ENCODE measurements at regions not wholly inside any gene's neighbourhood (a gene's known extent, or its start where the extent isn't known, plus 50 kb on each side); places are given as distances from the start of the nearest gene placed in this dataset.

DNA sequence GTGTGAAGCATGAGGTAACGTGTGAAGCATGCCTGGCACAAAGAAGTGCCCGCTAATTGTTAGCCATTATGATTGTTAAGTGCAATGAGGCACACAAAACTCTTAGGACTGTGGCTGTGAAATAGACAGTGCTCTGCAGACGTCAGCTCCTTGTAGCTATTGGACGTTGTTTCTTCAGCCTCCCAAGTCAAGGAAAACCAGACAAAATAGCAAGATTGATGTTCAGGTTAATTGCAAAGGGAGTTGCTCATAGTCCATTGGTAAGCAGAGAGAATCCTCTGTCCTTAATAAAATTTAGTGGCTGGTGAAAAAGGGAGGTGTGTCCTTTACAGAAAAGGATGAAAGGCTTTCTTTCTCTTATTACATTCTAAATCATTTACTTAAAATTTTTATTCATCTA lies 54.6 kb upstream of the MBP start:
- CTCF ChIA-PET: no interaction called here
- H3K4me3 Mint-ChIP-seq: no peak overlapping the region
- no peaks in the 10 kb centered on the region for H3K4me1 Mint-ChIP-seq
- peaks cover 6% of the 10 kb centered on the region for H3K36me3 Mint-ChIP-seq
- DNase-seq (no peak), ATAC-seq (no peak)
- peaks cover 14% of the 10 kb centered on the region for H3K27me3 Mint-ChIP-seq
- H3K27ac Mint-ChIP-seq: no peak overlapping the region
- peaks cover 3% of the 10 kb centered on the region for H3K9me3 Mint-ChIP-seq (ENCODE audit: low read depth)

DNA sequence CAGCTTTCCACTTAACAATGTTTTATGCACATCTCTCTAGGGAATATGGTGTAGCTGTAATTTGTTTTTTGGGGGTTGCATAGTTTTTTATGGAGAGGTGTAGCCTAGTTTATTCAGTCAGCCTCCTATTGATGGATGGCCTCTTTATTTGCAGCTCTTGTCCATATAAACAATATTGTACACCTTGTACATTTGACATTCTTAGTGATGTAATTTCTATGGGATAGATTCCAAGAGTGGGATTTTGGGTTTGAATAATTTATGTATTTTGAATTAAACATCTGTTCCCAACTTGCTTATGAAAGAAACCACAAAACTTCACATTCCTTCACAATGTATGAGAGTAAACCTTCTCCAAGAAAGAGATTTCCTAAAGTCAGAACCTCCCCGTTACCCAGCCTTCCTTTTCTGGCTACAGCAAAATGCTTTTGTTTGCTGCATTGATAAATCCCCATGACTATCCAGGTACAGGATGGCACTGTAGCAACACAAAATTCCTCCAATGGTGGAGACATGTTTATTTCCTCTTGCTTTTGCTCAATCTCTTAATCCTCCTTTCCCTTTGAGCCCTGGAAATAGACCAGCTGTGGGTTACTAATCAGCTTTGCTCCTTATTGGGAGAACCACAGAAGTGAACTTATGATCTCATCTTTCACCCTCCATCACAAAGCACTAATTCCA lies 58.4 kb upstream of the GALR1 start:
- no peak overlapping the region for H3K4me3 Mint-ChIP-seq
- H3K27ac Mint-ChIP-seq: no peak overlapping the region
- no peak for DNase-seq
- CTCF ChIA-PET: interaction anchor here (0.8 to 1.5 kb wide), 4 partner anchors 13 to 53 kb away, joined by 3 to 4 read pairs (median 3); no protein-coding TSS in a partner anchor
- H3K36me3 Mint-ChIP-seq: peaks cover 8% of the 10 kb centered on the region
- no peaks in the 10 kb centered on the region for H3K4me1 Mint-ChIP-seq
- peaks cover 3% of the 10 kb centered on the region for H3K9me3 Mint-ChIP-seq (ENCODE audit: low read depth)
- ATAC-seq: no peak
- peaks cover 21% of the 10 kb centered on the region for H3K27me3 Mint-ChIP-seq

GRCh38 chr18:77197073-77197472 lies 52.6 kb upstream of the GALR1 start:
- DNase-seq (no peak), ATAC-seq (no peak)
- peaks cover 18% of the 10 kb centered on the region for H3K27me3 Mint-ChIP-seq
- H3K4me3 Mint-ChIP-seq: no peak overlapping the region
- H3K27ac Mint-ChIP-seq: no peak overlapping the region
- H3K36me3 Mint-ChIP-seq: peaks cover 2% of the 10 kb centered on the region
- CTCF ChIA-PET: no interaction called here
- peaks cover 4% of the 10 kb centered on the region for H3K4me1 Mint-ChIP-seq
- no peaks in the 10 kb centered on the region for H3K9me3 Mint-ChIP-seq (ENCODE audit: low read depth)

DNA sequence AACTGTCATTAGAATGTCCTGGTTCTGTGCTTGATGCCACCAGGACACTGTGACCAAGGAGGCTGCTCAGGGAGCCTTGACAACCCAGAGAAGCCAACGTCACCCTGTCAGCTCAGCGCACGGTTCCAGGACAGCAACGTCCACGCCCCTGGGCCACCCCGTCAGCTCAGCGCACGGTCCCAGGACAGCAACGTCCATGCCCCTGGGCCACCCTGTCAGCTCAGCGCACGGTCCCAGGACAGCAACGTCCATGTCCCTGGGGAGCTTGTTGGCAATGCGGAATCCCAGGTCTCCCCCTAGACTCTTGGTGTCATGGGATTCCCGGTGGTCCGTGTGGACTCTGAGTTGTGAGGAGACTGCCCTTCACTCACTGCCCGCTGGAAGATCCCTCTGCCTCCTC lies 51.0 kb upstream of the GALR1 start:
- no peak overlapping the region for H3K27ac Mint-ChIP-seq
- H3K27me3 Mint-ChIP-seq: peaks cover 17% of the 10 kb centered on the region
- no peaks in the 10 kb centered on the region for H3K9me3 Mint-ChIP-seq (ENCODE audit: low read depth)
- H3K4me3 Mint-ChIP-seq: no peak overlapping the region
- H3K36me3 Mint-ChIP-seq: peaks cover 2% of the 10 kb centered on the region
- DNase-seq (no peak), ATAC-seq (no peak)
- CTCF ChIA-PET: interaction anchor here (0.7 to 1.0 kb wide), 2 partner anchors 10 to 13 kb away, joined by 3 to 4 read pairs; no protein-coding TSS in a partner anchor
- peaks cover 4% of the 10 kb centered on the region for H3K4me1 Mint-ChIP-seq

DNA sequence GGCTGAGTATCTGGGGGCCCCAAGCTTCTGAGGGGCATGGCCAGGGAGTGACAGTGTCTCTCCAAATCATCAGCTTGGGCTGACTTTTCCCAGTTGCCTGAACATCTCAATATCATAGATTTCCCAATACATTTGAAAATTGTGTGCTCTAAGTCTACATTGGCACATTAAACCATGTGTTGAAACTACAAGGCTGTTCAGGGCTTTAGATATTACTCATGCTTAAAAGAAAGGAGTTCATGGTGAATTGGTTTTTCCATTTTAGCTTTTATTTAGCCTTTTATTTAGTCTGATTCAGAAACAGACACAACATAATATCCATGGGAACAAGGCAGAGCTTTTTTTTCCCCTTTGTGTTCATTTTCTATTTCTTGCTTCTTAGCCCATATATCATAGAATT lies 49.9 kb upstream of the GALR1 start:
- no peak for DNase-seq
- no peak for ATAC-seq
- H3K27ac Mint-ChIP-seq: no peak overlapping the region
- CTCF ChIA-PET: no interaction called here
- peaks cover 17% of the 10 kb centered on the region for H3K27me3 Mint-ChIP-seq
- H3K9me3 Mint-ChIP-seq (ENCODE audit: low read depth): no peaks in the 10 kb centered on the region
- H3K4me3 Mint-ChIP-seq: no peak overlapping the region
- H3K4me1 Mint-ChIP-seq: peaks cover 4% of the 10 kb centered on the region
- H3K36me3 Mint-ChIP-seq: peaks cover 2% of the 10 kb centered on the region

All from activated CD8-positive, alpha-beta memory T cell treated with anti-CD3 and anti-CD28 coated beads, Interleukin-2, amount 10 ng/mL, durations not matched to agents 7 days and 5 days (primary cell).